PC-3 (cell line): ENCODE measurements at regions not wholly inside any gene's neighbourhood (a gene's known extent, or its start where the extent isn't known, plus 50 kb on each side); places are given as distances from the start of the nearest gene placed in this dataset.

Experiments
- EZH2 ChIP-seq: fragments of 300-600 bp; sonication (generic); IDR thresholded peaks from one replicate; pipeline ENCODE4 v1.6.1; 2017; ENCODE audit warnings: antibody characterized with exemption, mild to moderate bottlenecking, low read length; ENCODE audit not compliant: unreplicated experiment
- TF ChIP-seq, protein P1 (sequence below): fragments of 300-600 bp; sonication (generic); conservative IDR thresholded peaks from 2 replicates; pipeline ENCODE4 v1.5.1; 2017; ENCODE audit warnings: antibody characterized with exemption, low read depth, mild to moderate bottlenecking, low read length

DNA sequence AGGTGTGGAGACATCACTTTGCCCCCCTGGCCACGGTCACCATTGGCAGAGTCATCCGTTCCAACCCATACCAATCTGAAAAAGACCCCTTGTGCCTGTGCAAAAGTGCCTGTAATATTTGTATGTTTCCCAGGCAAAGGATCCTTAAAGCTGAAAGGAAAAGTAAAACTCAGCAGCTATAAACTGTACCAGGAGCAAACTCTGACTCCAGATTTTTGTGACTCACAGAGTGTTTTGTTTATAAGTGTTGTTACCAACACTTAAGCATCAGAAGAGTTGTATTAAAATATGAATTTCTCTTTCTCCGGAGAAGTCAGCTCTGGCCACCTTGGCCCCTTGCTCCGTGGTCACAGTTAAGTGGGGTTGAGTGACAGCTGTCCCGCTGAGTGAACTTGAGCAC lies 75.9 kb downstream of the IRX6 start:
- TF ChIP-seq, protein P1, sequence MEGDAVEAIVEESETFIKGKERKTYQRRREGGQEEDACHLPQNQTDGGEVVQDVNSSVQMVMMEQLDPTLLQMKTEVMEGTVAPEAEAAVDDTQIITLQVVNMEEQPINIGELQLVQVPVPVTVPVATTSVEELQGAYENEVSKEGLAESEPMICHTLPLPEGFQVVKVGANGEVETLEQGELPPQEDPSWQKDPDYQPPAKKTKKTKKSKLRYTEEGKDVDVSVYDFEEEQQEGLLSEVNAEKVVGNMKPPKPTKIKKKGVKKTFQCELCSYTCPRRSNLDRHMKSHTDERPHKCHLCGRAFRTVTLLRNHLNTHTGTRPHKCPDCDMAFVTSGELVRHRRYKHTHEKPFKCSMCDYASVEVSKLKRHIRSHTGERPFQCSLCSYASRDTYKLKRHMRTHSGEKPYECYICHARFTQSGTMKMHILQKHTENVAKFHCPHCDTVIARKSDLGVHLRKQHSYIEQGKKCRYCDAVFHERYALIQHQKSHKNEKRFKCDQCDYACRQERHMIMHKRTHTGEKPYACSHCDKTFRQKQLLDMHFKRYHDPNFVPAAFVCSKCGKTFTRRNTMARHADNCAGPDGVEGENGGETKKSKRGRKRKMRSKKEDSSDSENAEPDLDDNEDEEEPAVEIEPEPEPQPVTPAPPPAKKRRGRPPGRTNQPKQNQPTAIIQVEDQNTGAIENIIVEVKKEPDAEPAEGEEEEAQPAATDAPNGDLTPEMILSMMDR: no peak
- TF ChIP-seq EZH2: no peak
